Upper lobe of left lung (tissue), 4 donors: ENCODE measurements at regions not wholly inside any gene's neighbourhood (a gene's known extent, or its start where the extent isn't known, plus 50 kb on each side); places are given as distances from the start of the nearest gene placed in this dataset.

Source experiments
- EP300 ChIP-seq, 4 donors: sonication (generic); formaldehyde crosslinking; IDR thresholded peaks; one replicate each; pipeline ENCODE4 v1.5.1; 2017; ENCODE audit warnings: antibody characterized with exemption in 4 of 4, control low read depth in 2 of 4
- POLR2A ChIP-seq, 4 donors: fragments of 450-650 bp; IDR thresholded peaks; one replicate each; pipeline ENCODE4 v1.5.1; 2016 to 2017; ENCODE audit warnings: antibody characterized with exemption in 4 of 4, mild to moderate bottlenecking in 2 of 4
- POLR2AphosphoS5 ChIP-seq, 2 donors: sonication (generic); formaldehyde crosslinking; IDR thresholded peaks; one replicate each; pipeline ENCODE4 v1.5.1; 2017; ENCODE audit warnings: antibody characterized with exemption in 2 of 2
- TF ChIP-seq, protein P1 (sequence below), 6 experiments: fragments of 450-650 bp in 4 of 6; fragments of 200-600 bp in 2 of 6; sonication (generic) in 2 of 6; IDR thresholded peaks; one replicate each; pipeline ENCODE4 v1.5.1; 2016 to 2019; ENCODE audit warnings: antibody characterized with exemption in 6 of 6

DNA sequence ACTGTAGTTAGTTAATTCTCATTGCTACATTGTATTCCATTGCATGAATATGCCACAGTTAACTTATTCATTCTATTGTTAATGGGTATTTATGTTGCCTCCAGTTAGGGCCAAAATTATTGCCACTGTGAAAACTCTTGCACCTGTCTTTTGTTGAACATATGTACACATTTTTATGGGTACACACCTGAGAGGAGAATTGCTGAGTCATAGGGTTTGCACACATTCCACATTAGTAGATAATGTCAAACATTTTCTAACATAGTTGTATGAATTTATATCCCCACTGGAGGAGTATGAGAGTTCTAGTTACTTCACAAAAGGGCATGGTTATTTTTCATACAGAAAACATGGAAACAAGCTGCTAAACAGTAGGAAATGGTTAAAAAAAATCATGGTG, 338.4 kb downstream of the FOXO1 start:
- no peak for TF ChIP-seq POLR2A (IDR thresholded peaks at IDR 0.05)
- no peak for TF ChIP-seq EP300 (IDR thresholded peaks at IDR 0.05)
- TF ChIP-seq, protein P1, sequence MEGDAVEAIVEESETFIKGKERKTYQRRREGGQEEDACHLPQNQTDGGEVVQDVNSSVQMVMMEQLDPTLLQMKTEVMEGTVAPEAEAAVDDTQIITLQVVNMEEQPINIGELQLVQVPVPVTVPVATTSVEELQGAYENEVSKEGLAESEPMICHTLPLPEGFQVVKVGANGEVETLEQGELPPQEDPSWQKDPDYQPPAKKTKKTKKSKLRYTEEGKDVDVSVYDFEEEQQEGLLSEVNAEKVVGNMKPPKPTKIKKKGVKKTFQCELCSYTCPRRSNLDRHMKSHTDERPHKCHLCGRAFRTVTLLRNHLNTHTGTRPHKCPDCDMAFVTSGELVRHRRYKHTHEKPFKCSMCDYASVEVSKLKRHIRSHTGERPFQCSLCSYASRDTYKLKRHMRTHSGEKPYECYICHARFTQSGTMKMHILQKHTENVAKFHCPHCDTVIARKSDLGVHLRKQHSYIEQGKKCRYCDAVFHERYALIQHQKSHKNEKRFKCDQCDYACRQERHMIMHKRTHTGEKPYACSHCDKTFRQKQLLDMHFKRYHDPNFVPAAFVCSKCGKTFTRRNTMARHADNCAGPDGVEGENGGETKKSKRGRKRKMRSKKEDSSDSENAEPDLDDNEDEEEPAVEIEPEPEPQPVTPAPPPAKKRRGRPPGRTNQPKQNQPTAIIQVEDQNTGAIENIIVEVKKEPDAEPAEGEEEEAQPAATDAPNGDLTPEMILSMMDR (IDR thresholded peaks at IDR 0.05), result no peak
- no peak for TF ChIP-seq POLR2AphosphoS5 (IDR thresholded peaks at IDR 0.05)
